PC-3 (cell line): ENCODE measurements at regions not wholly inside any gene's neighbourhood (a gene's known extent, or its start where the extent isn't known, plus 50 kb on each side); places are given as distances from the start of the nearest gene placed in this dataset.

ENCODE experiments used
- EZH2 ChIP-seq: fragments of 300-600 bp; sonication (generic); IDR thresholded peaks from one replicate; pipeline ENCODE4 v1.6.1; 2017; ENCODE audit warnings: antibody characterized with exemption, mild to moderate bottlenecking, low read length; ENCODE audit not compliant: unreplicated experiment
- EZH2phosphoT487 ChIP-seq: fragments of 300-600 bp; sonication (generic); IDR thresholded peaks from 2 replicates; pipeline ENCODE4 v1.6.1; 2018; ENCODE audit warnings: mild to moderate bottlenecking, antibody characterized with exemption, low read length, borderline replicate concordance
- TF ChIP-seq, protein P1 (sequence below): fragments of 300-600 bp; sonication (generic); conservative IDR thresholded peaks from 2 replicates; pipeline ENCODE4 v1.5.1; 2017; ENCODE audit warnings: antibody characterized with exemption, low read depth, mild to moderate bottlenecking, low read length

DNA sequence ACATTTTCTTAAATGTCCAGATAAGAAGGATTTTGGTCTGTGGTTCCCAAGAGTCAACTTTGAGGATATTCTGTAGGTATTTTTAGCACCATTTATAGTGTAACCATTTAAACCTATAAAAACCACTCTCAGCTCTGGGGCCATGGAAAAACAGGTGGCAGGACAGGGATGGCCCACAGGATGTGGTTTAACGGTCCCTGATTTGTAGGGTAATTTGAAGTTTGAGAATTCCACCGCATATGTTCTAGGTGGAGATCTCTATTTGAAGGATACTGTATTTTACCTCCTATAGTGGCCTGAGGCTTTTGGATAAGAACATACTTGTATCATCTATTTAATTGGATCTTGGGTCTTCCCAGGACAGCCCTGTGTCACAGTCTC is 62.4 kb upstream of the IGLL5 start:
- TF ChIP-seq, protein P1, sequence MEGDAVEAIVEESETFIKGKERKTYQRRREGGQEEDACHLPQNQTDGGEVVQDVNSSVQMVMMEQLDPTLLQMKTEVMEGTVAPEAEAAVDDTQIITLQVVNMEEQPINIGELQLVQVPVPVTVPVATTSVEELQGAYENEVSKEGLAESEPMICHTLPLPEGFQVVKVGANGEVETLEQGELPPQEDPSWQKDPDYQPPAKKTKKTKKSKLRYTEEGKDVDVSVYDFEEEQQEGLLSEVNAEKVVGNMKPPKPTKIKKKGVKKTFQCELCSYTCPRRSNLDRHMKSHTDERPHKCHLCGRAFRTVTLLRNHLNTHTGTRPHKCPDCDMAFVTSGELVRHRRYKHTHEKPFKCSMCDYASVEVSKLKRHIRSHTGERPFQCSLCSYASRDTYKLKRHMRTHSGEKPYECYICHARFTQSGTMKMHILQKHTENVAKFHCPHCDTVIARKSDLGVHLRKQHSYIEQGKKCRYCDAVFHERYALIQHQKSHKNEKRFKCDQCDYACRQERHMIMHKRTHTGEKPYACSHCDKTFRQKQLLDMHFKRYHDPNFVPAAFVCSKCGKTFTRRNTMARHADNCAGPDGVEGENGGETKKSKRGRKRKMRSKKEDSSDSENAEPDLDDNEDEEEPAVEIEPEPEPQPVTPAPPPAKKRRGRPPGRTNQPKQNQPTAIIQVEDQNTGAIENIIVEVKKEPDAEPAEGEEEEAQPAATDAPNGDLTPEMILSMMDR, result no peak
- TF ChIP-seq EZH2 (no peak), EZH2phosphoT487 (no peak)
